COLO668 (cell line): ENCODE measurements at regions not wholly inside any gene's neighbourhood (a gene's known extent, or its start where the extent isn't known, plus 50 kb on each side); places are given as distances from the start of the nearest gene placed in this dataset.

Experiments
- DNase-seq: peaks from one replicate; lab custom pipeline; 2025; ENCODE audit not compliant: unreplicated experiment; lab: John Stamatoyannopoulos, UW

DNA sequence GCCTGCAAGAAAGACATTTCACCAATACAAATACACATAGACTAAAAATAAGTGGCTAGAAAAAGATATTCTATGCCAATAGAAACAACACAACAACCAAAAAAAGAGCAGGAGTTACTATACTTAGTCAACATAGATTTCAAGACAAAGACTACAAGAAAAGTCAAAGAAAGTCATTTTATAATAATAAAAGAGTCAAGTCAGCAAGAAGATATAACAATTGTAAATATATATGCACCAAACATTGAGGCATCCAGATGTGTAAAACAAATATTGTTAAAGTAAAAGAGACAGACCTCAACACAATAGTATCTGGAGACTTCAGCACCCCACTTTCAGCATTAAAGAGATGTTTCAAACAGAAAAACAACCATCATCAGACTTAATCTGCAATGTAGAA, 104.6 kb downstream of the AMY1C start:
- DNase-seq: no peak

DNA sequence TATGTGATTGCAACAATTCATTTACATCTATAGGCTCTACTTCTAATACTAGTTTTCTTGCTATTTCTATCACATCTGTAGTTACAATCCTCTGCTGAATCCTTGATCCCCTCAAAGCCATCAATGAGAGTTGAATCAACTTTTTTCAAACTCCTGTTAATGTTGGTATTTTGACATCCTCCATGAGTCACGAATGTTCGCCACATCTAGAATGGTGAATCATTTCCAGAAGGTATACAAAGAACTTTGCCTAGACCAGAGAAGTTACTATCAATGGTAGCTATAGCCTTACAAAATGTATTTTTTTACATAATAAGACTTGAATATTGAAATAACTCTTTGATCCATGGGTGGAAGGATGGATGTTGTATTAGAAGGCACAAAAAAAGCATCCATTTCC, 110.0 kb downstream of the AMY1C start:
- DNase-seq: no peak

- DNase-seq: no peak
These were observed 149.1 kb downstream of the AMY1C start for GRCh38 chr1:103898576-103899345.

- peak; percentile 67 for DNase-seq
These were observed 150.3 kb downstream of the AMY1C start for GRCh38 chr1:103900005-103900404.

DNA sequence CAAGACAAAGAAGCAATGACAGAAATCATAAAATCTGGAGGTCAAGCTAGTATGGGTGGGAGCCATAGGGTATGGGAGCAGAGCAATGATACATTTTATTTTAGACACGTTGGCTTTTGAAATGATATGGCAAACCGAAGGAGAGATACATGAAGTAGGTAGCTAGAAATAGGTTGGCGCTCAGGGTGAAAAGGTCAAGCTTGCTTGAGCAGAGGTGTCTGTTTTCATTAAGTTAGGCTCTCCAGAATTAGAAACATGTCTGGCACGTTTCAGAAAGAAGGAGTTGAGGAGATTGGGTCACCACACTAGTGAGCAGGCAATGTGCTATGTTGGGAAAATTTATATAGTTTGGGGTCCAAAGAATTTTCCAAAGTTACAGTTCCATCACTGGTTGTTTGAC, 151.4 kb downstream of the AMY1C start:
- DNase-seq: no peak

DNA sequence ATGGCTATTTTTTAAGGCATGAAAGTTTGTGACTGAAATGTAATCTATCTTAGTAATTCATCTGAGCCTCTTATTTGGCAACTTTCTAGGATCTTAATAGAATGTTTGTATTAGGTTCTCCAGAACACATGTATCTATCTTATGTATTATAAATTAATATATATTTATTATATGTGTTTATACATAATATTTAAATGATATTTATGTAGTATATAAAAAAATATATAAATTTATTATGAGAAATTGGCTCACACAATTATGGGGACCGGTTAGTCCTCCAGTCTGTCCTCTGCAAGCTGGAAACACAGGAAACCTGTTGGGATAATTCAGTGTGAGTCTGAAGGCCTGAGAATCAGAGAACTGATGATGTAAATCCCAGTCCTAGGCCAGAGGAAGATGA, 155.7 kb downstream of the AMY1C start:
- no peak for DNase-seq

- no peak for DNase-seq
These were observed 161.8 kb downstream of the AMY1C start for GRCh38 chr1:103911450-103911849.

- no peak for DNase-seq
These were observed 168.1 kb downstream of the AMY1C start for GRCh38 chr1:103917795-103918194.

- DNase-seq: no peak
These were observed 182.2 kb downstream of the AMY1C start for GRCh38 chr1:103931891-103932290.

DNA sequence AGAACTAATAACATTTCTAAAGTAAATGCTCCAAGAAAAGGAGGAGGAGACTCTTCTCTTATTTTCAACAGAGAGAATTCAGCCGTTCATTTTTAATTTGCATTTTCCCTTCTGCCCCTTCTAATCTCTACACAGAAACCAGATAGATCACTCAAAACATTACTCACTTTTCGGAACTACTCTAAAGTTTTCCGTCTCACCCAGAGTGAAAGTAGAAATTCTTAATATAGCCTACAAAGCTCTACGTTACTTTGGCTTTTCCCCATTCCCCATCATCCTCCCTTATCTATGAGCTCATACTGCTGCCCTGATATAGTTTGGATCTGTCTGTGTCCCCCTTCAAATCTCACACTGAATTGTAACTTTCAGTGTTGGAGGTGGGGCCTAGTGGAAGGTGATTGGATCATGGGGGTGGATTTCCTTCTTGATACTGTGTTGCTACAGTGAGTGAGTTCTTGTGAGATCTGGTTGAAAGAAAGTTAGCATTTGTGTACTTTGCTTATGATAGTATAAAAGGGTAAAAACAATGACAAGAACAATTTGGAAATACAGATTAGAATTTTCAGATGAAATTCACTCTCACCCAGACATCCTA, 188.2 kb downstream of the AMY1C start:
- DNase-seq: no peak

DNA sequence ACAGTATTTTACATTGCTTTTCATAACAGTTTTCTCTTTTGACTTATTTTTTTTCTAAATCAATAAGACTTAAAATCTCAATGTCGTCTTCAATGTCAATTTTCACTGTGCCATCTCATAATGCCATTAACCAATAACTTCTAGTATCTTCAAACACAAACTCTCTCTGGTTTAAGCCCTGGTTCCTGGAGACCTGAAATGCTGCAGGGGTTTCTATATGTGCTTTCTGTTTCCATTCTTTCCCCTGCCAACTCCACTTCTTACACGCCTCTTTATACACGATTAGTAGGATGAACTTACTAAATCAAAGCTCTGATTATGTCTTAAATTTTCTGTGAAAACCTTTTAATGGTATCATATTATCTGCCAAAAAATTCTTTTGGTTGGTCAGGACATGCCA, 191.4 kb downstream of the AMY1C start:
- DNase-seq: no peak

- DNase-seq: no peak
These were observed 192.3 kb downstream of the AMY1C start for GRCh38 chr1:103942029-103942428.

DNA sequence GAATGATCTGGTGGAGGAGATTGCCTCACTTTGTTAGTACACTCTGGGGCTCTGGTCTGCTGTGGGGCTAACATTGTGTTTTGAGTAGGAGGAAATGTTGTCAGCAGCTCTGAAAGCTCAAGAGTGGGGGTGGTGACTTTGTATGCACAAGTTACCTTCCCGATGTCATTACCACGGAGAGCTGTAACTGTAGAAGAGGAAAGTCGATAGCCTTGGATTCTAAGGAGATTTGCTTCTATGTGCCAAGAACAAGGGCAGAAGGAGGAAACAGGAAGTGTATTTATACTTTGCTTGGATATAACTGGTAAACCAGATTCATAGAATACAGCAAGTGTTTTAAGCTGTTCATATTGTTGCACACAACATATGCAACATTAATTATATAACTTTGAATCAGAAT, 196.1 kb downstream of the AMY1C start:
- DNase-seq: no peak

GRCh38 chr1:103948526-103948925, 198.8 kb downstream of the AMY1C start:
- no peak for DNase-seq

GRCh38 chr1:103949779-103950178, 200.1 kb downstream of the AMY1C start:
- peak; percentile 38 for DNase-seq

DNA sequence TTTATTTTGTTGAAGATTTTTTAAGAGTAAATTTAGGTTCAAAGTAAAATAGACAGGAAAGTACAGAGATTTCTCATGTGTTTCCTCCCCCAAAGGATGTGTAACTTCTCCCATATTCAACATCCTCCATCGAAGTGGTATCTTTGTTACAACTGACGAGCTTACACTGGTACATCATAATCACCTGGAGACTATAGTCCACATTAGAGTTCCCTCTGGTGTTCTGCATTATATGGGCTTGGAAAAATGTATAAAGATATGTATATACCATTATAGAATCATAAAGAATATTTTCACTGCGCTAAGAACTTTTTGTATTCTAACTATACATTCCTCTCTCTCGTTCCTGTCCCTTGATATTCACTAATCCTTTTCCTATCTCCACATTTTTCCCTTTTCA, 203.7 kb downstream of the AMY1C start:
- no peak for DNase-seq

- DNase-seq: no peak
These were observed 209.0 kb downstream of the AMY1C start for GRCh38 chr1:103958699-103959098.

DNA sequence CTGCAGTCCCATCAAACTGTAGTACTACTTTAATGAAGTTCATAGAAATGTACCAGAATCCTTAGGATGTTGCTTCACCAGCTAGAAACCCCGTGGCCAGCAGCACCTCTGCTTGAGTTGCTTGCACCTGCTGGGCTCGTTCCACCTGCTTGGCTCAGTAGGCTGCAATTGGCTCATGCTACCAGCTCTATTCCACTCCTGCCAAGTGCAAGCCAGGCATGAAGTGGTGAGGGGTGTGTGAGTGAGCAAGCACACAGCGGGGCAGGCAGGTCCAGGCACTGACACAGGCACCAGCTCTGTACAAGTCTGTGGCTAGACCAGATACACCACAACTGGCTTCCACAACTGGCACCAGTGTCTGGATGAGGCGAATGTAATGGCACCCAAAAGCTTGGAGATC, 209.9 kb downstream of the AMY1C start:
- DNase-seq: no peak

DNA sequence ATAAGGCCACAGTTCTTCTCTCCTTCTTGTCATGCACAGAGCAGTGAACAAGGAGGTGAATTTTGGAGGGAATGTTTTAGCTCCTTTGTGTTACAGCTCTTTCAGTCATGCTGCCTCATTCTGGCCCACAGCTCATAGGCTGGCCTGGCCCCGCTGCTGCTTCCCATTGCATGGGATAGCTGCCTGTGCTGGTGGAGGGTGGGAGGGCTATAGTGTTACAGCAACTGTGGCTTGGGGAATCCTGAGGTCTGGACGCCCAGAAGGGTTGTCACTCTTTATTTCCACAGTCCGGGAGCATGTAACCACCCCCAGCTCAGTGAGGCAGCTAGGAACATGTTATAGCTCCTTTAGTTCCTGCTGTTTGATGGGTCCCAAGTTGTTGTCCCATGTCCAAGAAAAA, 210.3 kb downstream of the AMY1C start:
- DNase-seq: no peak

GRCh38 chr1:103960710-103961109, 211.0 kb downstream of the AMY1C start:
- DNase-seq: no peak

DNA sequence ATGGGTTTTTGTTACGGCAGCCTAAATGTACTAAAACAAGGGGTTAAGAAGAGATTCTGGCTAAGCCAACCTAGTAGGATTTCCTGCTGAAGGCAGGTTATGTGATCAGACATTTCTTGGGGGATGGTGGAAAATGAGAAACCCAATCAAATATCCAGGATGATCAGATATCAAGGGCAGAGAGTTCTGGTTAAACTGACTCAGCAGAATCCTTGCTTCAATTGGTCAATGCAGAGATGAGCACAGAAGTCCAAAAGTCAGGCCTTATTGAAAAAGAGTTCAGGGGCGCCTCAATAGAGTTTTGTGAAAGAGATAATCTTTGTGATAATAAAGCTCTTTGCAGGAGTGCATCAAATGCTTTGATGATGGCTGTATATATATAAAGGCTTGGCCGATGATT, 237.1 kb downstream of the AMY1C start:
- DNase-seq: no peak

- DNase-seq: no peak
These were observed 247.9 kb downstream of the AMY1C start for GRCh38 chr1:103997631-103998030.
